ENCODE measurements at regions not wholly inside any gene's neighbourhood (a gene's known extent, or its start where the extent isn't known, plus 50 kb on each side); places are given as distances from the start of the nearest gene placed in this dataset.
"Not testable (repeated sequence)": the region's sequence is repeated elsewhere in the genome, so short reads cannot be mapped to it uniquely, and the experiment has no call there.

DNA sequence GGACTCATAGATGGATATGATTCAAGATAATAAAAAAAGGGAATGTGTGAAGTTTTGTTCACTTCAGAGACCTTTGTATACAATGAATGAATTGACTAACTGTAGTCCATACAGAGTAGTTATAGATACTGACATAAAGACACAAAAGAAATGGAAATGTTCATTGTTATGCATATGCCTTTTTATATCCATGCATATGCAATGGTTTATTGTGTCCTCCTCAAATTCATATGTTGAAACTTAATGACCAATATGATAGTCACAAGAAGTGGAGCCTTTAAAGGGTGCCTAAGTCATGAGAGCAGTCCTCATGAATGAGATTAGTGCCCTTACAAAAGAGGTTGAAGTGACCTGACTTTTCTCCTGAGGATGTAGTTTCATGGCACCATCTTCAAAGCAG, 467.5 kb upstream of the NDST4 start:
- Mint-ChIP-seq H3K27me3 (no peaks in the 10 kb centered on the region), H3K27ac (no peak overlapping the region), H3K4me1 (no peaks in the 10 kb centered on the region), H3K9me3 (peaks cover 0 to 2% (median 0%) of the 10 kb centered on the region in 8 donors), H3K4me3 (no peak overlapping the region), H3K36me3 (no peaks in the 10 kb centered on the region)
- no peak overlapping the region for H3K4me3 ChIP-seq (ENCODE audit: low read length in 2 of 2)
- no peak overlapping the region for H3K27ac ChIP-seq (ENCODE audit: low read depth, low read length)
- POLR2A ChIA-PET (ENCODE audit: partially characterized antibody) = no interaction called here
- H3K9me3 ChIP-seq (ENCODE audit: control insufficient read depth in 1 of 2, low read length in 2 of 2) = no peaks in the 10 kb centered on the region
- no peak for DNase-seq
- no peaks in the 10 kb centered on the region for H3K36me3 ChIP-seq (ENCODE audit: insufficient read depth, low read length)
- CTCF ChIA-PET (ENCODE audit: partially characterized antibody) = no interaction called here
- intact Hi-C loops (cut with micrococcal nuclease) = no loop called here
- H3K27me3 ChIP-seq (ENCODE audit: insufficient read depth, low read length) = no peaks in the 10 kb centered on the region
- H3K4me1 ChIP-seq (ENCODE audit: insufficient read depth, low read length) = no peaks in the 10 kb centered on the region

DNA sequence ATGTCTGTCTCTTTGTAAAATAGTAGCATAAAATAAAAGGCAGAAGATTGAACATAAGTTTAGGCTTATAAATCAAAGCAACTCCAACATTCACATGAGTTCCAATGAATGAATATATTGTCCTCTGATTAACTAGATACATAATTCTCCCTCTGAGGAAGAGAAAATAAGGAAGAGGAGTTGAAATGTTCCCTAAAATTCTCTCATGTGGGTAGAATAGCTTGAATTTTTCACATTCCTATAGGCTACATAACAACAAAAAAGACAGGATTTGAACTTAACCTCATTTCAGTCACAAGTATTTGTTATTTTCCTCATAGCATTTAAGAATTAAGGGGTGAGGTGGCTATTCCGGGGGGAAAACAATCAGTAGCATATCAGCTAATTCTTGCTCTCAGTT, 462.4 kb upstream of the NDST4 start:
- no peaks in the 10 kb centered on the region for H3K4me1 ChIP-seq (ENCODE audit: insufficient read depth, low read length)
- no peak overlapping the region for H3K4me3 Mint-ChIP-seq
- peaks cover 0 to 18% (median 4%) of the 10 kb centered on the region in 8 donors for H3K9me3 Mint-ChIP-seq
- no peaks in the 10 kb centered on the region for H3K27me3 Mint-ChIP-seq
- CTCF ChIA-PET (ENCODE audit: partially characterized antibody) = no interaction called here
- H3K36me3 Mint-ChIP-seq = no peaks in the 10 kb centered on the region
- POLR2A ChIA-PET (ENCODE audit: partially characterized antibody) = no interaction called here
- H3K9me3 ChIP-seq (ENCODE audit: control insufficient read depth in 1 of 2, low read length in 2 of 2) = no peaks in the 10 kb centered on the region
- DNase-seq = no peak
- H3K27ac ChIP-seq (ENCODE audit: low read depth, low read length) = no peak overlapping the region
- H3K4me3 ChIP-seq (ENCODE audit: low read length in 2 of 2) = no peak overlapping the region
- intact Hi-C loops (cut with micrococcal nuclease) = no loop called here
- H3K27me3 ChIP-seq (ENCODE audit: insufficient read depth, low read length) = no peaks in the 10 kb centered on the region
- no peaks in the 10 kb centered on the region for H3K4me1 Mint-ChIP-seq
- H3K27ac Mint-ChIP-seq = no peak overlapping the region
- no peaks in the 10 kb centered on the region for H3K36me3 ChIP-seq (ENCODE audit: insufficient read depth, low read length)

DNA sequence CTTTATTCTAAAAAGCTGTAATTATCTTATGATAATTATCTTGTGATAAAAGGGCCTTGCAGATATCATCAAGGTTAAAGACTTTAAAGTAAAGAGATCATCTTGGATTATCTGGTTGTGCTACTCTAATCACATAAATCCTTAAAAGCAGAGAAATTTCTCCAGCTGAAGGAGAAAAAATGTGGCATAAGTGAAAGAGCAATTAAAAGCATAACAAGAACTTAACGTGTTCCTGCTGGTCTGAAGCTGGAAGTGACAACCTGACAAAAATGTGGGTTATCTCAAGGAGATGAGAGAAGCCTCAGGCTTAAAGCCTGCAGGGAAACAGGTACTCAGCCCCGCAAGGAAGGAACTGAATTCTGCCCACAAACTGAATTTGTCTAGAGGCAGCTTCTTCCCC, 449.1 kb upstream of the NDST4 start:
- Mint-ChIP-seq H3K4me3 (no peak overlapping the region), H3K4me1 (no peaks in the 10 kb centered on the region), H3K27ac (no peak overlapping the region), H3K27me3 (no peaks in the 10 kb centered on the region), H3K9me3 (peaks cover 0 to 4% (median 0%) of the 10 kb centered on the region in 8 donors), H3K36me3 (no peaks in the 10 kb centered on the region)
- H3K36me3 ChIP-seq (ENCODE audit: insufficient read depth, low read length) = no peaks in the 10 kb centered on the region
- H3K27ac ChIP-seq (ENCODE audit: low read depth, low read length) = no peak overlapping the region
- intact Hi-C loops (cut with micrococcal nuclease) = no loop called here
- ChIA-PET CTCF (ENCODE audit: partially characterized antibody) (no interaction called here), POLR2A (ENCODE audit: partially characterized antibody) (no interaction called here)
- H3K4me3 ChIP-seq (ENCODE audit: low read length in 2 of 2) = no peak overlapping the region
- H3K27me3 ChIP-seq (ENCODE audit: insufficient read depth, low read length) = no peaks in the 10 kb centered on the region
- H3K9me3 ChIP-seq (ENCODE audit: control insufficient read depth in 1 of 2, low read length in 2 of 2) = no peaks in the 10 kb centered on the region
- H3K4me1 ChIP-seq (ENCODE audit: insufficient read depth, low read length) = no peaks in the 10 kb centered on the region
- no peak for DNase-seq

DNA sequence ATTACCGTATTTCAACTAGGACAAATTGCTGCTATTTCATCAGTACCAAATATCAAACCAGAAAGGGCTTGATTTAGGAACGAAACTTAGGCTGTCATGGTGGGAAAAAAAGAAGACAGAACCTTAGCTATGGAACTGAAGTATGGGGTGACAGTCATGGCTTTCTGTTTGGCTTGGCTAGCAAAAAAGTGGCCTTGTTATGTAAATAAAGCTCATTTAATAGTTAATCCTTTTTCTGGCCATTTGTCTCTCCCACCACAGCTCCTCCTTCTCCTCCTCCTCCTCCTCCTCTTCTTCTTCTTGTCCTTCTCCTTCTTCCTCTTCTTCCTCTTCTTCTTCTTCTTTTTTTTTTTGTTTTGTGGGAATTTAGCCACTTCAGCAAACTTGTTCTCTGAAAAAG, 434.7 kb upstream of the NDST4 start:
- Mint-ChIP-seq H3K36me3 (no peaks in the 10 kb centered on the region), H3K27me3 (no peaks in the 10 kb centered on the region), H3K4me1 (no peaks in the 10 kb centered on the region), H3K27ac (no peak overlapping the region), H3K4me3 (peak overlapping the region in 1 of 8 donors; percentile 64), H3K9me3 (no peaks in the 10 kb centered on the region)
- ChIA-PET CTCF (ENCODE audit: partially characterized antibody) (no interaction called here), POLR2A (ENCODE audit: partially characterized antibody) (no interaction called here)
- H3K4me3 ChIP-seq (ENCODE audit: low read length in 2 of 2) = no peak overlapping the region
- H3K9me3 ChIP-seq (ENCODE audit: control insufficient read depth in 1 of 2, low read length in 2 of 2) = no peaks in the 10 kb centered on the region
- H3K36me3 ChIP-seq (ENCODE audit: insufficient read depth, low read length) = no peaks in the 10 kb centered on the region
- H3K27me3 ChIP-seq (ENCODE audit: insufficient read depth, low read length) = no peaks in the 10 kb centered on the region
- no peak overlapping the region for H3K27ac ChIP-seq (ENCODE audit: low read depth, low read length)
- intact Hi-C loops (cut with micrococcal nuclease) = no loop called here
- no peaks in the 10 kb centered on the region for H3K4me1 ChIP-seq (ENCODE audit: insufficient read depth, low read length)
- no peak for DNase-seq

DNA sequence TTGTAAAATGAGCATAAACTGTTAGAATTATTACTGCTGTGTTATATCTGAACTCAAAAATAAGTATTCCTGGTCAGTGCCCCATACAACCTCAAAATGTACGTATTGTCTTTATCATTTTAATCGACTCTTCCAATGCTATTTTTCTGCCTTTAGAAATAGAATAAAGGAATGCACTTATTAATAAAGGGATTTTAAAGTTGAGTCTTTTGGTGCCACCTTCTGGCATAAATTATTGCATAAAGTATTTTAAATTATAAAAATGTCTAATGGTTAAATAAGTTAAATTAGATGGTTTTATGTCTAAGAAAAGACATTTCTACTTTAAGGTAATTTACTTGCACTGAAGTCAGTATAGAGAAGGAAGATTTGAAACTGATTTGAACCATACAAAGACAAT, 424.0 kb upstream of the NDST4 start:
- CTCF ChIA-PET (ENCODE audit: partially characterized antibody) = no interaction called here

DNA sequence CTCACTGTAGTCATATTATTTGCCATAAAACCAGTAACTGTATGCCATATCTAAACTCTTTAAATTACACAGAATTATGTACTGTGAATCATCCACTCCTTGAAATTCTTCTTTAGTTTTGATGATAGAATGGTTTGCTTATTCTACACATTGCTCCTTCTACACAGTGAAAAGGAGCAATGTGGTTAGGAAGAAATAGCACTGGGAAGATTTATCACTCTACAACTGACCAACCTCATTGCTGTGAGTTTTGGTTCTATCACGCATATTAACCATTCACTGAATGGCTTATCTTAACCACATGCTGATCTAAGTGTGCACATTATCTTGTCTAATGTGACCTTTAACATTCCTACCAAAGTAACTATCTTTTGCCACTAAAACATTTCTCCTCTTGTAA, 415.7 kb upstream of the NDST4 start:
- H3K9me3 Mint-ChIP-seq = peaks cover 0 to 4% (median 0%) of the 10 kb centered on the region in 8 donors
- no peak overlapping the region for H3K4me3 Mint-ChIP-seq

More for the DNA sequence above, 424.0 kb upstream of the NDST4 start:
- Histone ChIP-seq H3K4me3 (ENCODE audit: low read length in 2 of 2) (no peak overlapping the region), H3K9me3 (ENCODE audit: control insufficient read depth in 1 of 2, low read length in 2 of 2) (no peaks in the 10 kb centered on the region), H3K27me3 (ENCODE audit: insufficient read depth, low read length) (no peaks in the 10 kb centered on the region), H3K4me1 (ENCODE audit: insufficient read depth, low read length) (no peaks in the 10 kb centered on the region), H3K27ac (ENCODE audit: low read depth, low read length) (no peak overlapping the region), H3K36me3 (ENCODE audit: insufficient read depth, low read length) (no peaks in the 10 kb centered on the region)
- Mint-ChIP-seq H3K9me3 (no peaks in the 10 kb centered on the region), H3K36me3 (no peaks in the 10 kb centered on the region), H3K27ac (no peak overlapping the region), H3K4me1 (no peaks in the 10 kb centered on the region), H3K4me3 (no peak overlapping the region), H3K27me3 (no peaks in the 10 kb centered on the region)
- DNase-seq = no peak
- POLR2A ChIA-PET (ENCODE audit: partially characterized antibody) = no interaction called here
- intact Hi-C loops (cut with micrococcal nuclease) = loop anchor here (10.0 kb wide), 1 partner anchor 303 kb away; no protein-coding TSS in a partner anchor

DNA sequence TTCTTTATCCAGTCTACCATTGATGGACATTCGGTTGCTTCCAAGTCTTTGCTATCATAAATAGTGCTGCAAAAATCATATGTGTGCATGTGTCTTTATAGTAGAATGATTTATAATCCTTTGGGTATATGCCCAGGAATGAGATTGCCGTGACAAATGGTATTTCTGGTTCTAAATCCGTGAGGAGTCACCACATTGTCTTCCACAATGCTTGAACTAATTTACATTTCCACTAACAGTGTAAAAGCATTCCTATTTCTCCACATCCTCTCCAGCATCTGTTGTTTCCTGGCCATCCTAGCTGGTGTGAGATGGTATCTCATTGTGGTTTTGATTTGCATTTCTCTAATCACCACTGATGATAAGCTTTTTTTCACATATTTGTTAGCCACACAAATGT, 406.1 kb upstream of the NDST4 start:
- H3K27me3 Mint-ChIP-seq; CTCF ChIA-PET (ENCODE audit: partially characterized antibody); H3K4me3 Mint-ChIP-seq; H3K4me1 Mint-ChIP-seq; intact Hi-C loops (cut with micrococcal nuclease); H3K4me3 ChIP-seq (ENCODE audit: low read length in 2 of 2); H3K27ac Mint-ChIP-seq; H3K27me3 ChIP-seq (ENCODE audit: insufficient read depth, low read length); POLR2A ChIA-PET (ENCODE audit: partially characterized antibody); H3K36me3 ChIP-seq (ENCODE audit: insufficient read depth, low read length); H3K36me3 Mint-ChIP-seq; DNase-seq; H3K27ac ChIP-seq (ENCODE audit: low read depth, low read length); H3K9me3 ChIP-seq (ENCODE audit: control insufficient read depth in 1 of 2, low read length in 2 of 2); H3K4me1 ChIP-seq (ENCODE audit: insufficient read depth, low read length): not testable (repeated sequence)
- H3K9me3 Mint-ChIP-seq = peaks cover 0 to 12% (median 0%) of the 10 kb centered on the region in 8 donors

More for the DNA sequence above, 415.7 kb upstream of the NDST4 start:
- Histone ChIP-seq H3K27ac (ENCODE audit: low read depth, low read length) (no peak overlapping the region), H3K27me3 (ENCODE audit: insufficient read depth, low read length) (no peaks in the 10 kb centered on the region), H3K4me3 (ENCODE audit: low read length in 2 of 2) (no peak overlapping the region), H3K9me3 (ENCODE audit: control insufficient read depth in 1 of 2, low read length in 2 of 2) (no peaks in the 10 kb centered on the region), H3K36me3 (ENCODE audit: insufficient read depth, low read length) (no peaks in the 10 kb centered on the region), H3K4me1 (ENCODE audit: insufficient read depth, low read length) (no peaks in the 10 kb centered on the region)
- CTCF ChIA-PET (ENCODE audit: partially characterized antibody) = no interaction called here
- no peaks in the 10 kb centered on the region for H3K36me3 Mint-ChIP-seq
- intact Hi-C loops (cut with micrococcal nuclease) = no loop called here
- DNase-seq = no peak
- H3K27me3 Mint-ChIP-seq = no peaks in the 10 kb centered on the region
- no peak overlapping the region for H3K27ac Mint-ChIP-seq
- POLR2A ChIA-PET (ENCODE audit: partially characterized antibody) = no interaction called here
- H3K4me1 Mint-ChIP-seq = no peaks in the 10 kb centered on the region

DNA sequence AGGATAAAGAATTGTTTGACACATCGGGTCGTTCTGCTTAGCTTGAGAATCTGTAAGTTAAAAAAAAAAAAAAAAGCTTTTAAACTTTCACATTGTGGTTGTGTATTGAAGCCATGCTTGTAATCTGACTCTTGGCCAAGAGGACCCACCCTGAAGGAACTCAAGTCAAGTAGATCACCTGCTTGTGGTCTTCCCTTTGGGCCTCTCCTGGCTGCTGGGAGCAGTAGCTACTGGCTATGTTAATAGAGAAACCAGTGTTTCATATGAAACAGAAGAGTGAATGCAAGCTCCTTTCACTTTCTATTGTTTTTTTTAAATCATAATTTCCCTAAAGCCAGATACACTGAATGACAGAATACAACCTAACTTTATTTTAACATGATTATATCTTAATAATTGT, 402.4 kb upstream of the NDST4 start:
- ChIA-PET POLR2A (ENCODE audit: partially characterized antibody) (no interaction called here), CTCF (ENCODE audit: partially characterized antibody) (no interaction called here)
- DNase-seq = no peak

More for the DNA sequence above, 402.4 kb upstream of the NDST4 start:
- Mint-ChIP-seq H3K9me3 (peaks cover 0 to 6% (median 0%) of the 10 kb centered on the region in 8 donors), H3K4me1 (no peaks in the 10 kb centered on the region), H3K4me3 (no peak overlapping the region), H3K36me3 (no peaks in the 10 kb centered on the region), H3K27me3 (no peaks in the 10 kb centered on the region), H3K27ac (no peak overlapping the region)
- no peaks in the 10 kb centered on the region for H3K27me3 ChIP-seq (ENCODE audit: insufficient read depth, low read length)
- no peak overlapping the region for H3K27ac ChIP-seq (ENCODE audit: low read depth, low read length)
- no peaks in the 10 kb centered on the region for H3K4me1 ChIP-seq (ENCODE audit: insufficient read depth, low read length)
- no peaks in the 10 kb centered on the region for H3K9me3 ChIP-seq (ENCODE audit: control insufficient read depth in 1 of 2, low read length in 2 of 2)
- intact Hi-C loops (cut with micrococcal nuclease) = no loop called here
- no peak overlapping the region for H3K4me3 ChIP-seq (ENCODE audit: low read length in 2 of 2)
- no peaks in the 10 kb centered on the region for H3K36me3 ChIP-seq (ENCODE audit: insufficient read depth, low read length)
